ENCODE measurements at regions not wholly inside any gene's neighbourhood (a gene's known extent, or its start where the extent isn't known, plus 50 kb on each side); places are given as distances from the start of the nearest gene placed in this dataset.

DNA sequence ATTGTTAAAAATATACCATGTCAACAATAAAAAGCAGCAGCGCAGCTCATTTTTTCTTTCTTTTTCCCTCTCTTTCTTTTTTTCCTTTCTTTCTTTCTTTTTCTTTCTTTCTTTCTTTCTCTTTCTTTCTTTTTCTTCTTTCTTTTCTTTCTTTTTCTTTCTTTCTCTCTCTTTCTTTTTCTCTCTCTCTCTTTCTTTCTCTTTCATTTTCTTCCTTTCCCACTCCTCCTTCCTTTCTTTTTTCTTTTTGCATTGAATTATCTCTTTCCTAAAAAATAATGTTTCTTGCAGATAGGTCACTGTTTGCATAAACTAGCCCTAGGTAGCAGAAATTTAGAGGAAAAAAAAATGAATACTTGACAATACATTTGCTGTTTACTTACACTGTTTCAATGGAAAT, 755.1 kb upstream of the COBL start (continued):
- TF ChIP-seq, protein P1, sequence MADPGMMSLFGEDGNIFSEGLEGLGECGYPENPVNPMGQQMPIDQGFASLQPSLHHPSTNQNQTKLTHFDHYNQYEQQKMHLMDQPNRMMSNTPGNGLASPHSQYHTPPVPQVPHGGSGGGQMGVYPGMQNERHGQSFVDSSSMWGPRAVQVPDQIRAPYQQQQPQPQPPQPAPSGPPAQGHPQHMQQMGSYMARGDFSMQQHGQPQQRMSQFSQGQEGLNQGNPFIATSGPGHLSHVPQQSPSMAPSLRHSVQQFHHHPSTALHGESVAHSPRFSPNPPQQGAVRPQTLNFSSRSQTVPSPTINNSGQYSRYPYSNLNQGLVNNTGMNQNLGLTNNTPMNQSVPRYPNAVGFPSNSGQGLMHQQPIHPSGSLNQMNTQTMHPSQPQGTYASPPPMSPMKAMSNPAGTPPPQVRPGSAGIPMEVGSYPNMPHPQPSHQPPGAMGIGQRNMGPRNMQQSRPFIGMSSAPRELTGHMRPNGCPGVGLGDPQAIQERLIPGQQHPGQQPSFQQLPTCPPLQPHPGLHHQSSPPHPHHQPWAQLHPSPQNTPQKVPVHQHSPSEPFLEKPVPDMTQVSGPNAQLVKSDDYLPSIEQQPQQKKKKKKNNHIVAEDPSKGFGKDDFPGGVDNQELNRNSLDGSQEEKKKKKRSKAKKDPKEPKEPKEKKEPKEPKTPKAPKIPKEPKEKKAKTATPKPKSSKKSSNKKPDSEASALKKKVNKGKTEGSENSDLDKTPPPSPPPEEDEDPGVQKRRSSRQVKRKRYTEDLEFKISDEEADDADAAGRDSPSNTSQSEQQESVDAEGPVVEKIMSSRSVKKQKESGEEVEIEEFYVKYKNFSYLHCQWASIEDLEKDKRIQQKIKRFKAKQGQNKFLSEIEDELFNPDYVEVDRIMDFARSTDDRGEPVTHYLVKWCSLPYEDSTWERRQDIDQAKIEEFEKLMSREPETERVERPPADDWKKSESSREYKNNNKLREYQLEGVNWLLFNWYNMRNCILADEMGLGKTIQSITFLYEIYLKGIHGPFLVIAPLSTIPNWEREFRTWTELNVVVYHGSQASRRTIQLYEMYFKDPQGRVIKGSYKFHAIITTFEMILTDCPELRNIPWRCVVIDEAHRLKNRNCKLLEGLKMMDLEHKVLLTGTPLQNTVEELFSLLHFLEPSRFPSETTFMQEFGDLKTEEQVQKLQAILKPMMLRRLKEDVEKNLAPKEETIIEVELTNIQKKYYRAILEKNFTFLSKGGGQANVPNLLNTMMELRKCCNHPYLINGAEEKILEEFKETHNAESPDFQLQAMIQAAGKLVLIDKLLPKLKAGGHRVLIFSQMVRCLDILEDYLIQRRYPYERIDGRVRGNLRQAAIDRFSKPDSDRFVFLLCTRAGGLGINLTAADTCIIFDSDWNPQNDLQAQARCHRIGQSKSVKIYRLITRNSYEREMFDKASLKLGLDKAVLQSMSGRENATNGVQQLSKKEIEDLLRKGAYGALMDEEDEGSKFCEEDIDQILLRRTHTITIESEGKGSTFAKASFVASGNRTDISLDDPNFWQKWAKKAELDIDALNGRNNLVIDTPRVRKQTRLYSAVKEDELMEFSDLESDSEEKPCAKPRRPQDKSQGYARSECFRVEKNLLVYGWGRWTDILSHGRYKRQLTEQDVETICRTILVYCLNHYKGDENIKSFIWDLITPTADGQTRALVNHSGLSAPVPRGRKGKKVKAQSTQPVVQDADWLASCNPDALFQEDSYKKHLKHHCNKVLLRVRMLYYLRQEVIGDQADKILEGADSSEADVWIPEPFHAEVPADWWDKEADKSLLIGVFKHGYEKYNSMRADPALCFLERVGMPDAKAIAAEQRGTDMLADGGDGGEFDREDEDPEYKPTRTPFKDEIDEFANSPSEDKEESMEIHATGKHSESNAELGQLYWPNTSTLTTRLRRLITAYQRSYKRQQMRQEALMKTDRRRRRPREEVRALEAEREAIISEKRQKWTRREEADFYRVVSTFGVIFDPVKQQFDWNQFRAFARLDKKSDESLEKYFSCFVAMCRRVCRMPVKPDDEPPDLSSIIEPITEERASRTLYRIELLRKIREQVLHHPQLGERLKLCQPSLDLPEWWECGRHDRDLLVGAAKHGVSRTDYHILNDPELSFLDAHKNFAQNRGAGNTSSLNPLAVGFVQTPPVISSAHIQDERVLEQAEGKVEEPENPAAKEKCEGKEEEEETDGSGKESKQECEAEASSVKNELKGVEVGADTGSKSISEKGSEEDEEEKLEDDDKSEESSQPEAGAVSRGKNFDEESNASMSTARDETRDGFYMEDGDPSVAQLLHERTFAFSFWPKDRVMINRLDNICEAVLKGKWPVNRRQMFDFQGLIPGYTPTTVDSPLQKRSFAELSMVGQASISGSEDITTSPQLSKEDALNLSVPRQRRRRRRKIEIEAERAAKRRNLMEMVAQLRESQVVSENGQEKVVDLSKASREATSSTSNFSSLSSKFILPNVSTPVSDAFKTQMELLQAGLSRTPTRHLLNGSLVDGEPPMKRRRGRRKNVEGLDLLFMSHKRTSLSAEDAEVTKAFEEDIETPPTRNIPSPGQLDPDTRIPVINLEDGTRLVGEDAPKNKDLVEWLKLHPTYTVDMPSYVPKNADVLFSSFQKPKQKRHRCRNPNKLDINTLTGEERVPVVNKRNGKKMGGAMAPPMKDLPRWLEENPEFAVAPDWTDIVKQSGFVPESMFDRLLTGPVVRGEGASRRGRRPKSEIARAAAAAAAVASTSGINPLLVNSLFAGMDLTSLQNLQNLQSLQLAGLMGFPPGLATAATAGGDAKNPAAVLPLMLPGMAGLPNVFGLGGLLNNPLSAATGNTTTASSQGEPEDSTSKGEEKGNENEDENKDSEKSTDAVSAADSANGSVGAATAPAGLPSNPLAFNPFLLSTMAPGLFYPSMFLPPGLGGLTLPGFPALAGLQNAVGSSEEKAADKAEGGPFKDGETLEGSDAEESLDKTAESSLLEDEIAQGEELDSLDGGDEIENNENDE (IDR thresholded peaks at IDR 0.05; ENCODE audit: insufficient replicate concordance, low read length), result no peak
- TF ChIP-seq CHD2 (IDR thresholded peaks at IDR 0.05; ENCODE audit: low read length) (no peak), FOSL1 (IDR thresholded peaks at IDR 0.05; ENCODE audit: insufficient read depth, low read depth, low read length) (no peak), MAFK (IDR thresholded peaks at IDR 0.05; ENCODE audit: low read depth, low read length) (no peak), KDM1A (IDR thresholded peaks at IDR 0.05; ENCODE audit: borderline replicate concordance, low read length) (no peak), SAP30 (IDR thresholded peaks at IDR 0.05; ENCODE audit: insufficient read depth, insufficient replicate concordance, low read length) (no peak)

Data from H1 (cell line).